MCF 10A (cell line): ENCODE measurements at regions not wholly inside any gene's neighbourhood (a gene's known extent, or its start where the extent isn't known, plus 50 kb on each side); places are given as distances from the start of the nearest gene placed in this dataset.

Experiments
- BruUV-seq: library from RNA; stranded (reverse); fragments of 400-500 nt; replicated peaks from 2 replicates; lab custom pipeline; 2021; lab: Mats Ljungman, UMichigan
- CTCF ChIA-PET: fragments of 300-600 bp; sonication (Branson Sonifier 250); formaldehyde crosslinking; extraction: SDS; loops from one replicate; lab custom pipeline; 2021; ENCODE audit warnings: antibody characterized with exemption, inconsistent platforms; lab: Yijun Ruan, JAX
- POLR2A ChIA-PET: fragments of 300-600, 350-650 bp; sonication (Branson Sonifier 250); formaldehyde crosslinking; extraction: SDS; loops from one replicate; lab custom pipeline; 2020; ENCODE audit warnings: antibody characterized with exemption, inconsistent platforms; lab: Yijun Ruan, JAX
- DNase-seq: peaks from one replicate; pipeline ENCODE4 v3.0.0-alpha.2; 2018; ENCODE audit not compliant: unreplicated experiment
- H3K27ac Mint-ChIP-seq: one replicate; pipeline ENCODE4 v1.8.0; 2022; ENCODE audit warnings: mild to moderate bottlenecking, low read depth, mixed read lengths; ENCODE audit not compliant: unreplicated experiment
- H3K27me3 Mint-ChIP-seq: one replicate; pipeline ENCODE4 v1.8.0; 2022; ENCODE audit warnings: mixed read lengths; ENCODE audit not compliant: insufficient read depth, unreplicated experiment
- H3K36me3 Mint-ChIP-seq: one replicate; pipeline ENCODE4 v1.8.0; 2022; ENCODE audit warnings: mild to moderate bottlenecking, moderate library complexity, mixed read lengths; ENCODE audit not compliant: insufficient read depth, unreplicated experiment
- H3K4me1 Mint-ChIP-seq: one replicate; pipeline ENCODE4 v1.8.0; 2022; ENCODE audit warnings: mixed read lengths; ENCODE audit not compliant: insufficient read depth, unreplicated experiment
- H3K4me3 Mint-ChIP-seq: one replicate; pipeline ENCODE4 v1.8.0; 2022; ENCODE audit warnings: mild to moderate bottlenecking, moderate library complexity, mixed read lengths; ENCODE audit not compliant: unreplicated experiment
- H3K9me3 Mint-ChIP-seq: one replicate; pipeline ENCODE4 v1.8.0; 2022; ENCODE audit warnings: mixed read lengths; ENCODE audit not compliant: unreplicated experiment
- CTCF ChIP-seq: fragments of 200-600 bp; IDR thresholded peaks from one replicate; pipeline ENCODE4 v1.8.0; 2022; ENCODE audit warnings: antibody characterized with exemption, mild to moderate bottlenecking; ENCODE audit not compliant: unreplicated experiment
- intact Hi-C: fragments of 100-400 bp; cut with micrococcal nuclease; formaldehyde crosslinking; loops from 2 replicates; pipeline ENCODE4 v1.14.1; 2022

- BruUV-seq, result no TSS peak
- DNase-seq, result no peak
- intact Hi-C loops, result loop anchor here (5.0 kb wide), 1 partner anchor 102 kb away; the partner anchor contains the start of gene ADSS2
- POLR2A ChIA-PET, result interaction anchor here (1.2 to 1.5 kb wide), 2 partner anchors 21 to 25 kb away, joined by 3 to 5 read pairs; no protein-coding TSS in a partner anchor
- no peaks in the 10 kb centered on the region for H3K9me3 Mint-ChIP-seq
- CTCF ChIA-PET, result no interaction called here
- TF ChIP-seq CTCF, result no peak
- H3K4me3 Mint-ChIP-seq, result no peak overlapping the region
- H3K36me3 Mint-ChIP-seq, result no peaks in the 10 kb centered on the region
- no peaks in the 10 kb centered on the region for H3K27me3 Mint-ChIP-seq
- peaks cover 42% of the 10 kb centered on the region for H3K4me1 Mint-ChIP-seq
- H3K27ac Mint-ChIP-seq, result peak overlapping the region; percentile 77
Measured at GRCh38 chr1:244350027-244350426, 101.7 kb downstream of the ADSS2 start.

GRCh38 chr1:244352156-244352830 lies 99.4 kb downstream of the ADSS2 start:
- POLR2A ChIA-PET, result interaction anchor here (0.6 to 2.2 kb wide), 5 partner anchors 20 to 283 kb away, joined by 3 to 11 read pairs (median 4); no protein-coding TSS in a partner anchor
- H3K27me3 Mint-ChIP-seq, result no peaks in the 10 kb centered on the region
- H3K4me3 Mint-ChIP-seq, result no peak overlapping the region
- H3K4me1 Mint-ChIP-seq, result peaks cover 42% of the 10 kb centered on the region
- intact Hi-C loops, result loop anchor here (5.0 kb wide), 1 partner anchor 100 kb away; the partner anchor contains the start of gene ADSS2
- H3K36me3 Mint-ChIP-seq, result no peaks in the 10 kb centered on the region
- H3K9me3 Mint-ChIP-seq, result no peaks in the 10 kb centered on the region
- CTCF ChIA-PET, result interaction anchor here (0.9 to 1.5 kb wide), 2 partner anchors 48 to 63 kb away, joined by 3 to 4 read pairs; no protein-coding TSS in a partner anchor
- no peak for TF ChIP-seq CTCF
- DNase-seq, result no peak
- BruUV-seq, result no TSS peak
- peak overlapping the region; percentile 97 for H3K27ac Mint-ChIP-seq

DNA sequence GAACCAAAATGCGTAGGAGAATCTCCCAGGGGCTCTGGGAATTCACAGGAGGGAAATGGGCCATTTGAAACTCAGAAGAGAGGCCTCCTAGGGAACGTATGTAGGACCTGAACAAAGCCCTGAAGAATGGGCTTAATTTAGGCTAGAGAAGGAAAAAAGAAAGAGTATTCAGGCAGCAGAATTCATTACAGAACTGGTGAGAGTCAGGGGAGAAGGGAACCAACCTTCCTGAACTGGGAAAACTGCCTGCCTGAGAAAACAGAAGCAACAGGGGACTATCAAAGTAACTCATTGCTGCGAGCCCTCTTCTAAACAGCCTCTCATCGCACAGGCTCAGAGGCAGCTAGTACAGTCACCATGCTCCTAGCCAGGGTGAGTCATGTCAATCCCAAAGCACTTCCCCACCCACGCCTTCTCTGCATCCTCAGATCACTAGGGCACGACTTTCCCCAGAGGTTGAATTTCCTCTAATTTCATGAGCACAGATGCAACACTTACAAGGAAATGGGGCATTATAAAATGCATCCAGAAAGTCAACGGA lies 98.1 kb downstream of the ADSS2 start:
- Mint-ChIP-seq H3K27ac (peak overlapping the region; percentile 97), H3K4me1 (peaks cover 43% of the 10 kb centered on the region), H3K9me3 (no peaks in the 10 kb centered on the region), H3K27me3 (no peaks in the 10 kb centered on the region), H3K4me3 (no peak overlapping the region), H3K36me3 (no peaks in the 10 kb centered on the region)
- no peak for TF ChIP-seq CTCF
- ChIA-PET CTCF (interaction anchor here (0.6 to 1.1 kb wide), 4 partner anchors 31 to 980 kb away, joined by 3 to 4 read pairs (median 3); no protein-coding TSS in a partner anchor), POLR2A (interaction anchor here (0.7 to 2.5 kb wide), 11 partner anchors 11 to 1791 kb away, joined by 3 to 22 read pairs (median 4); no protein-coding TSS in a partner anchor)
- intact Hi-C loops, result loop anchor here (5.0 kb wide), 1 partner anchor 99 kb away; the partner anchor contains the start of gene ADSS2
- DNase-seq, result peak; percentile 99
- BruUV-seq, result no TSS peak

DNA sequence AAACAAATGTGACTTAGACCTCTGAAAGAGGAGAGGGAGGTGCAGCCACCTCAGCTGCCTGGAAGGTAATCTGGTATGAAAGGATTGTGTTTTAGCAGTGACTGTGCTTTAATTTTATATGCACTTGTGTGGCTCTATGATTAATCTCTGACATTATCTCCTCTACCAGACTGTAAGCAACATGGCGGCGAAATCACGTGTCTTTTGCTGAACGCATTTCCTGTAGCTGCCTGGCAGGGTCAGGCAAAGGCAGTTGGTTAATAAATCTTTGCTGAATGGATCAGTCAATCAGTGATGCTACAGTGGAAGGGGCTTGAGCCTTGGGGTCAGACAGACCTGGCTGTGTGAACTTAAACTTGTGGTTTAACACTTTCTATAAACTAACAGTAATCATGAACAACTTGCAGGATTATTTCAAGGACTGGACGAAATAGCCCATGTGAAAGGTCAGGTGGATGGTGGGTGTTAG lies 96.9 kb downstream of the ADSS2 start:
- Mint-ChIP-seq H3K4me1 (peaks cover 34% of the 10 kb centered on the region), H3K4me3 (no peak overlapping the region), H3K27ac (no peak overlapping the region), H3K9me3 (no peaks in the 10 kb centered on the region), H3K27me3 (no peaks in the 10 kb centered on the region), H3K36me3 (no peaks in the 10 kb centered on the region)
- POLR2A ChIA-PET, result interaction anchor here (0.6 to 2.5 kb wide), 8 partner anchors 15 to 506 kb away, joined by 3 to 22 read pairs (median 4); no protein-coding TSS in a partner anchor
- CTCF ChIA-PET, result interaction anchor here (0.8 to 1.4 kb wide), 3 partner anchors 32 to 686 kb away, joined by 3 to 4 read pairs (median 3); no protein-coding TSS in a partner anchor
- BruUV-seq, result no TSS peak
- TF ChIP-seq CTCF, result no peak
- no peak for DNase-seq
- intact Hi-C loops, result loop anchor here (5.0 kb wide), 1 partner anchor 97 kb away; the partner anchor contains the start of gene ADSS2
